Fibroblast of peridontal ligament (primary cell): ENCODE measurements at regions not wholly inside any gene's neighbourhood (a gene's known extent, or its start where the extent isn't known, plus 50 kb on each side); places are given as distances from the start of the nearest gene placed in this dataset.

Experiments
- DNase-seq: peaks from one replicate; pipeline ENCODE4 v3.0.0-alpha.2; 2010; ENCODE audit errors: extremely low read depth

DNA sequence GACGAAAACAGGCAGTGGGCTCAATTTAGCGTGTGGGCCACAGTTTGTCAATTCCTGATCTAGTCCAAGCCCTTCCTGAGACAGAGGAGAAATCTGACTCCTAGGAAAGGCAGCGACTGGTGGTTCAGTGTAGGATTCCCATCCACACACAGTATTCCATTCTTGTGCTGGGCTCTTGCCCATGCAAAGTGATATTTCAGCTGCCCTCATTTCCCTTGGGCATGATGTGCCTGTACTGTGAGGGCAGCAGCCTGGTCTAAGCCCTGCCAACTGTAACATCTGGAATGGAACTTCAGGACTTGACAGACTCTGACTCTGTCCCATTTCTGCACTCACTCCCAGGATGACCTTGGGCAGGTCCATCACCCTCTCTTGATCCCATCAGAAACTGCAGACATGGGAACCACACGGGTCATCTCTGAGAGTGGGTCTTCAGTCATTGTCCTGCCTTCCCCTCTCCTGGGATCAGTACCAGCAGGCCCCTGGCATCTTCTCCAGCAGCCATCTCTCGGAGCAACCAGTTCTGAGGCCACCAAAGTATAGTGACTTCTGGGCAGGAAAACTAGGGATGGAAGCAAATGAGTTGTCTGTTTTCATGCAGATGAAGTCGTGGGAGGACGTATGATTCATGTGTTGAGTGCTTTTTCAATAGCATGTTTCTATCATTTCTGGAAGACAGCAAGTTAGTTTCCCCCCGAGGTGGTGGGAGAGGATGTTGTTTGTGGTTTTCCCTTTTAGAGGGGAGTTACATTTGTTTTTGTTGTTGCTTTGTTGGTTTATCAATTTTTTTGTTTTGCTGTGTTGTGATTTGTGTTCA, 54.2 kb upstream of the BCL2L14 start:
- DNase-seq, result peak; percentile 51

DNA sequence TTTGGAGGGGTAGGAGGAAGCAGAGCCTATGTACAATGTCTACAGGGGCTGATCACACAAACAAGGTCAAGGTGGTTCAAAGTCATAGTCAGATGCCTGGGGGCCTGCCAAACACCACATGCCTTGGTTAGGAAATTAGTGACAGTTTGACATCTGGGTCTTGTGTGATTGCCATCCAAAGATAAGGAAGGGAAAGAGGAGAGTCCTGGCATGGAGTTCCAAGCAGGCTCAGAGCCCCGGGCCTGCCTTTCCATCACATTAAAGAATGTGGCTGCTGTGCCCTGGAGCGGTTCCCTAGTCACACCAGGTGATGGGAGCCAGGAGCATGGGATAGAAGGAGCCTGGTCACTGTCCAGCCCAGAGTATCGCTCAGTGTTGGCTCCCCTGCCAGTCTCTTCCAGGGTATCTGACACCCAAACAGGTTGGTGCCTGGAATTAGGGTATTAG, 53.6 kb upstream of the BCL2L14 start:
- no peak for DNase-seq

DNA sequence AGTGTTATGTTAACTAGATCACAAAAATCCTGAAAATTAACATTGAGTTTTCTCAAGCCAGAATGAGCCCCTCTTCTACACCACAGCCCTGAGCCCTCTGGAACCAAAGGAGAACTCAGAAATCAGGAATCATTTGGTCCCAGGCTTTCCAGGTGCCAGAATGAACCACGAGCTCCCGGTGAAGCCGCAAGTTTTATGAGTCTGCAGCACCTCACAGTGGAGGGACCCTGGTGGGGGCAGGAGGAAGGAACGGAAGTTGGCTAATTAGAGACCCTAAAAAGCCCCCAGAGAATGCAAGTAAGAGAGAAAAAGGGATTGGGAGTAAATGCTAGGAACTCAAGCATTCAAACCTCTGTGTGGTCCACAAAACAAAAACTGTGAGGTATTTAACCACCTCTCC, 52.9 kb upstream of the BCL2L14 start:
- DNase-seq, result no peak

DNA sequence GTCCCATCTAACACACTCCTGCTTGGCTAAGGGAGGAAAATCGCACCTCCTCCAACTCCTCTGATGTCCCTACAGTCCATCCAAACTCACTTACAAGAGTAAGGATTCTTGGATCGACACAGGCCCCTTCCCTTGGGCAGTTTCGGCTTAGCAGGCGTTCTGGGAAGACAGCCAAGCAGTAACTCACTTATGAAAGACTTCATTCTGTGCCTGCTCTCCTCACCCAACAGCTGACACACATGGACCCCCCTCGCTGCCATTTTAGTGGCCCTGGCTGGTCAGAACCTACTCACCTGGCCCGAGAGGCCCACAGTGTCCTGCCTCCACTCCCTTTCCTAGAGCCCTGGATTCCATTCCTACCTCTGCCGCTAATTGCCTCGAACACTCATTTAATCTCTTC, 52.3 kb upstream of the BCL2L14 start:
- DNase-seq, result peak; percentile 68

DNA sequence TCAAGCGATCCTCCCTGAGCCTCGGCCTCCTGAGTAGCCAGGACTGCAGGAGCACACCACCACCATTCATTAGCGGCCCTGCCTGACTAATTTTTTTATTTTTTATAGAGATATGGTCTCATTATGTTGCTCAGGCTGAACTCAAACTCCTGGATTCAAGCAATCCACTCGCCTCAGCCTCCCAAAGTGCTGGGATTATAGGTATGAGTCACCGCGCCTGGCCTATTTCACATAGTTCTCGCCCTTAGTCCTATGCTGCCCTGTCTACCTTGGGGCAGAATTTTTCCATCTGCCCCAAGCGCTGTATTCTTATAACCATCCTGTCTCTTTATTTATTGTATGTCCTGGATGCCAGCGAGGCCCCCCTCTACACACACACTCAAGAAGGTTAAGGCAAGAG, 50.9 kb upstream of the BCL2L14 start:
- DNase-seq, result no peak

DNA sequence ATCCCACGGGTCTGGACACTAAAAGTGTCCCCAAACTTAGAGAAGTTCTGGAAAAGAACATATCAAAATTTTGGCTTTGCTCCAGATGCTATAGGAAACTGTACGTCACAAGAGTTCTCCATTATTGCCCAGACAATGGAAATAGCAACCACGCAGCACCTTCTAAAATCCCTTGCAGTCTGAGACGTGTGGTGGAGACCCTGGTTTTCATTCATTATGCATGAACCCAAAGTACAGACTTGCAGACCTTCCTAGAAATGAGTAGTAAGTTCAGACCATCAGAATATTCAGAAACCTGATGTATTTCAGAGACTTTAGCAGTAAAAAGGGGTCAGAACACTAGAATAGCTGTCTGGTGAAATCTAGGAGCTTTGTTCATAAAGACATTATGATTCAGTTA, 50.0 kb upstream of the BCL2L14 start:
- no peak for DNase-seq
